GM12891 (cell line): ENCODE measurements at regions not wholly inside any gene's neighbourhood (a gene's known extent, or its start where the extent isn't known, plus 50 kb on each side); places are given as distances from the start of the nearest gene placed in this dataset.

Experiments used
- PAX5 ChIP-seq: IDR thresholded peaks from 2 replicates; pipeline ENCODE4 v1.6.1; 2011; ENCODE audit warnings: low read length, moderate library complexity, mild to moderate bottlenecking; ENCODE audit not compliant: insufficient read depth, severe bottlenecking
- POLR2A ChIP-seq: IDR thresholded peaks from 2 replicates; pipeline ENCODE4 v1.6.1; 2011; ENCODE audit warnings: low read depth, low read length, control low read depth
- POLR2AphosphoS5 ChIP-seq: IDR thresholded peaks from 2 replicates; pipeline ENCODE4 v1.6.1; 2011; ENCODE audit warnings: low read depth, low read length, control low read depth
- SPI1 ChIP-seq: IDR thresholded peaks from 2 replicates; pipeline ENCODE4 v1.6.1; 2011; ENCODE audit warnings: low read depth, low read length, control low read depth
- TAF1 ChIP-seq: IDR thresholded peaks from 2 replicates; pipeline ENCODE4 v1.6.1; 2011; ENCODE audit warnings: low read depth, low read length, control low read depth

GRCh38 chr5:2283481-2284045 is 400.8 kb upstream of the IRX4 start:
- TF ChIP-seq POLR2A (no peak), PAX5 (no peak), POLR2AphosphoS5 (no peak), SPI1 (no peak), TAF1 (no peak)
